ENCODE measurements at regions not wholly inside any gene's neighbourhood (a gene's known extent, or its start where the extent isn't known, plus 50 kb on each side); places are given as distances from the start of the nearest gene placed in this dataset.

- Histone ChIP-seq H3K4me2 (ENCODE audit: low read length) (no peak overlapping the region), H3K4me1 (ENCODE audit: insufficient read depth, low read length) (no peaks in the 10 kb centered on the region), H3K36me3 (ENCODE audit: insufficient read depth, low read length) (no peaks in the 10 kb centered on the region), H3K4me3 (ENCODE audit: insufficient read depth, low read depth, low read length) (no peak overlapping the region), H3K79me2 (ENCODE audit: insufficient read depth, low read length) (no peaks in the 10 kb centered on the region), H3K9ac (ENCODE audit: low read length) (no peak overlapping the region), H3K27ac (ENCODE audit: low read depth, low read length) (no peak overlapping the region), H2AFZ (ENCODE audit: low read depth, low read length) (no peak overlapping the region), H3K27me3 (ENCODE audit: insufficient read depth, low read length) (no peaks in the 10 kb centered on the region), H3K9me3 (ENCODE audit: insufficient read depth, low read depth, low read length) (no peaks in the 10 kb centered on the region), H4K20me1 (ENCODE audit: insufficient read depth, low read length) (no peaks in the 10 kb centered on the region)
- Mint-ChIP-seq H3K27ac (ENCODE audit: unreplicated experiment) (no peak overlapping the region), H3K4me3 (ENCODE audit: unreplicated experiment) (no peak overlapping the region), H3K36me3 (ENCODE audit: low read depth, unreplicated experiment) (no peaks in the 10 kb centered on the region), H3K27me3 (ENCODE audit: low read depth, unreplicated experiment) (peaks cover 8% of the 10 kb centered on the region), H3K4me1 (ENCODE audit: low read depth, unreplicated experiment) (no peaks in the 10 kb centered on the region), H3K9me3 (ENCODE audit: unreplicated experiment) (no peaks in the 10 kb centered on the region)
- TF ChIP-seq EZH2 (IDR thresholded peaks at IDR 0.05; ENCODE audit: insufficient read depth, low read length) = no peak
- no peak for TF ChIP-seq CTCF (IDR thresholded peaks at IDR 0.05; ENCODE audit: insufficient read depth, low read depth, low read length)
- no peak for DNase-seq (ENCODE audit: low read depth)
- FAIRE-seq = no peak
These were observed 268.4 kb upstream of the THSD7B start for GRCh38 chr2:136496966-136497365.

- H3K4me3 Mint-ChIP-seq (ENCODE audit: unreplicated experiment) = no peak overlapping the region
- H2AFZ ChIP-seq (ENCODE audit: low read depth, low read length) = no peak overlapping the region
- H3K4me1 ChIP-seq (ENCODE audit: insufficient read depth, low read length) = no peaks in the 10 kb centered on the region
- no peak overlapping the region for H3K4me3 ChIP-seq (ENCODE audit: insufficient read depth, low read depth, low read length)
- no peak for DNase-seq (ENCODE audit: low read depth)
- no peaks in the 10 kb centered on the region for H3K79me2 ChIP-seq (ENCODE audit: insufficient read depth, low read length)
- no peak for FAIRE-seq
- H3K27ac Mint-ChIP-seq (ENCODE audit: unreplicated experiment) = no peak overlapping the region
- H3K36me3 ChIP-seq (ENCODE audit: insufficient read depth, low read length) = no peaks in the 10 kb centered on the region
- no peak overlapping the region for H3K9ac ChIP-seq (ENCODE audit: low read length)
- no peak for TF ChIP-seq CTCF (IDR thresholded peaks at IDR 0.05; ENCODE audit: insufficient read depth, low read depth, low read length)
- TF ChIP-seq EZH2 (IDR thresholded peaks at IDR 0.05; ENCODE audit: insufficient read depth, low read length) = no peak
- H3K27me3 ChIP-seq (ENCODE audit: insufficient read depth, low read length) = no peaks in the 10 kb centered on the region
- H3K9me3 Mint-ChIP-seq (ENCODE audit: unreplicated experiment) = no peaks in the 10 kb centered on the region
- H3K4me1 Mint-ChIP-seq (ENCODE audit: low read depth, unreplicated experiment) = peaks cover 5% of the 10 kb centered on the region
- H3K27me3 Mint-ChIP-seq (ENCODE audit: low read depth, unreplicated experiment) = peaks cover 9% of the 10 kb centered on the region
- no peak overlapping the region for H3K4me2 ChIP-seq (ENCODE audit: low read length)
- no peaks in the 10 kb centered on the region for H3K9me3 ChIP-seq (ENCODE audit: insufficient read depth, low read depth, low read length)
- no peak overlapping the region for H3K27ac ChIP-seq (ENCODE audit: low read depth, low read length)
- no peaks in the 10 kb centered on the region for H3K36me3 Mint-ChIP-seq (ENCODE audit: low read depth, unreplicated experiment)
- no peaks in the 10 kb centered on the region for H4K20me1 ChIP-seq (ENCODE audit: insufficient read depth, low read length)
These were observed 269.7 kb upstream of the THSD7B start for GRCh38 chr2:136495636-136496035.

- no peaks in the 10 kb centered on the region for H3K9me3 ChIP-seq (ENCODE audit: insufficient read depth, low read depth, low read length)
- no peak overlapping the region for H3K4me3 ChIP-seq (ENCODE audit: insufficient read depth, low read depth, low read length)
- H3K4me1 ChIP-seq (ENCODE audit: insufficient read depth, low read length) = no peaks in the 10 kb centered on the region
- H3K9me3 Mint-ChIP-seq (ENCODE audit: unreplicated experiment) = no peaks in the 10 kb centered on the region
- no peak overlapping the region for H3K27ac ChIP-seq (ENCODE audit: low read depth, low read length)
- H2AFZ ChIP-seq (ENCODE audit: low read depth, low read length) = no peak overlapping the region
- no peaks in the 10 kb centered on the region for H3K36me3 Mint-ChIP-seq (ENCODE audit: low read depth, unreplicated experiment)
- no peaks in the 10 kb centered on the region for H4K20me1 ChIP-seq (ENCODE audit: insufficient read depth, low read length)
- no peak overlapping the region for H3K27ac Mint-ChIP-seq (ENCODE audit: unreplicated experiment)
- TF ChIP-seq EZH2 (IDR thresholded peaks at IDR 0.05; ENCODE audit: insufficient read depth, low read length) (no peak), CTCF (IDR thresholded peaks at IDR 0.05; ENCODE audit: insufficient read depth, low read depth, low read length) (no peak)
- peaks cover 9% of the 10 kb centered on the region for H3K27me3 Mint-ChIP-seq (ENCODE audit: low read depth, unreplicated experiment)
- H3K4me2 ChIP-seq (ENCODE audit: low read length) = no peak overlapping the region
- H3K4me3 Mint-ChIP-seq (ENCODE audit: unreplicated experiment) = no peak overlapping the region
- FAIRE-seq (no peak), DNase-seq (ENCODE audit: low read depth) (no peak)
- H3K9ac ChIP-seq (ENCODE audit: low read length) = no peak overlapping the region
- peaks cover 5% of the 10 kb centered on the region for H3K4me1 Mint-ChIP-seq (ENCODE audit: low read depth, unreplicated experiment)
- H3K27me3 ChIP-seq (ENCODE audit: insufficient read depth, low read length) = no peaks in the 10 kb centered on the region
- H3K36me3 ChIP-seq (ENCODE audit: insufficient read depth, low read length) = no peaks in the 10 kb centered on the region
- H3K79me2 ChIP-seq (ENCODE audit: insufficient read depth, low read length) = no peaks in the 10 kb centered on the region
These were observed 272.4 kb upstream of the THSD7B start for GRCh38 chr2:136492901-136493300.
